Frontal cortex (tissue), 3 donors: ENCODE measurements at regions not wholly inside any gene's neighbourhood (a gene's known extent, or its start where the extent isn't known, plus 50 kb on each side); places are given as distances from the start of the nearest gene placed in this dataset.

ENCODE experiments used
- DNase-seq, 2 donors: peaks; one replicate each; pipeline ENCODE4 v3.0.0; 2012; ENCODE audit warnings: low spot score in 2 of 2
- FAIRE-seq: peaks from 2 replicates; lab custom pipeline; 2012; peaks lifted over from hg19 to GRCh38; lab: Jason Lieb, UNC
- donor health status: control.
- donor health status: control.
- donor health status: control.

- DNase-seq (no peak), FAIRE-seq (no peak)
These were observed 327.9 kb upstream of the PRKCQ start for GRCh38 chr10:6907877-6908530.

GRCh38 chr10:6894405-6894804 is 314.3 kb upstream of the PRKCQ start:
- FAIRE-seq (no peak), DNase-seq (no peak)

DNA sequence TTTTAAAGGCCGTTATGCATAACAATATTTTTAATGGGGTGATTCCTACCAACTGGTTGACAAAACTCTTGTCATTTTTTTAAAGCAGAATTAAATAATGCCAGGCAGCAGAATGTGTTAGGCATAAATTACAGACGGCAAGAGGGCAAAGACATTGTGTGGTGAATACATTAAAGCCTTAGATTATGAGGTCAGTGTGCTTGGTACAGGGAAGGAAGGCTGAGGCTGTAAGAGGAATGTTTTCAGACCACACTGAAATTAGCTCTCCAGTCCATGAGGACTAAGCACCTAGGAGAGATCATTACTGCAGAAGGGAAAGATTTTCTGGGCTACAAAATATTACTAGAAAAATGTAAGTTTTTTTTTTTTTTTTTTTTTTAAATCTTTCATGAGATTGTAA is 312.8 kb upstream of the PRKCQ start:
- DNase-seq (no peak), FAIRE-seq (no peak)

GRCh38 chr10:6891924-6892323 is 311.8 kb upstream of the PRKCQ start:
- FAIRE-seq (no peak), DNase-seq (no peak)

GRCh38 chr10:6889718-6890117 is 309.6 kb upstream of the PRKCQ start:
- FAIRE-seq (no peak), DNase-seq (no peak)

- FAIRE-seq (no peak), DNase-seq (no peak)
These were observed 308.4 kb upstream of the PRKCQ start for GRCh38 chr10:6888434-6888833.

DNA sequence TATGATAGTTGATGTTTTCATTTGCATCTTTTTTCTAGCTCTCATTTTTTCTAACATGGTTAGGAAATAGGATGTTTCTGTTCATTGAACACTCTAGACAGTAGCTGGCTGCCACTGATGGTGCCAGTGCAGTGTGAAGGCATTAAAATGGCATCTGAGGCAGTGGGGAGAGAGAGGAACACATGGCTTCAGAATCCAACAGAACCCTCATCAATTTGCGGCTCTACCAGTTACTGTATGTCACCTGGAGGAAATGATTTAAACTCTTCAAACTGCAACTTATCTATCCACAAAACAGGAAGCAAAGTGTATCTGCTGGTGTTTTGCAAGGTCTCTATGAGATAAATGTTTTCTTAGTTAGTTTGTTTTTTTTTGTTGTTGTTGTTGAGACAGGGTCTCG is 305.2 kb upstream of the PRKCQ start:
- FAIRE-seq (no peak), DNase-seq (no peak)

DNA sequence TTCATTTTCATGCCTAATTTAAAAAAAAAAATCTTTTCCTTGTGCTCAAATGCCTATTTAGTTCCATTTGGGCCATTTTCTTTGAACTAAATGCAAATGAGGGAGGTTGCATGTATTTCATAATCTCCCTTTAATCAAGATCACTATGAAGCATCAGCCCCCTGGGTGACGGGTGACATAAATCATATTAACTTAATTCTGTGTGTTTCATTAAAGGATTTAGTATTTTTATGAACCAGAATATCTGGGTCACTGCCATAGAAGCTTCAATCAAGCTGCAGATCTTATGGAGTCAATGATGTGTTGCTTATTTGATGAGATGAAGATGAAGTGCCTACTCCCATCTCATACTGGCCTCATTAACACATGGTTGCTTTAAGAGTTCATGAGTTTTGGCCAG is 301.9 kb upstream of the PRKCQ start:
- FAIRE-seq = no peak
- DNase-seq = no peak

DNA sequence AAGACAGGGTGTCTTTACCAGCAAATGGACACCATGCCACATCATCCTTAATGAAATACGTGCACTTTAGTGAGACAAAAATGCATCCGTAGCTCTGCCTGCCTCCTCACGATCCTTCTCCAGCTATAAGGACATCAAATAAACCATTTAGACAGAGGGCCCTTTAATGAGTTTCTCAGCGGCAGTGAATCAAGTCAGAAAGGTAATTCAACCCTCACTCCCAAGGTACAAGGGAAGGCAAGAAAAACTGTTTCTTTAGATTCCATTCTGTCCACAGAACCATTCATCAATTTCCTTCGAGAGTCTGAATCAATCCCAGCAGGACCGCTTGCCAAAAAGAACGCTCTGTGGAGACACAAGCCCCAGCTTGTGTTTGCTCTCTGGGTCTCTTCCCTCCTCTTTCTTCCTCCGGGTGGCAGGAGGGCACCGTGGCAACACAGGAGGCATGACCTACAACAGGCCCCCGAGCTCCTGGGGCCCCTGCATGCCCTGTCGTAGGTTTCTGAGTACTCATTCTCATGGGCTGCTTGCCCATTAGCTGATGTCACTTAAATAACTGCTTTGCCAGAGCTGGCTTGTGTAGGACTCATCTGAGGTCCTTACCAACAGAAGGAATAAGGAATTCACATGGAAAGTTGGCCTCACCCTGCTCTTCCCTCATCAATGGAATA is 297.8 kb upstream of the PRKCQ start:
- DNase-seq (peak in 1 of 2 donors; percentile 22), FAIRE-seq (no peak)

DNA sequence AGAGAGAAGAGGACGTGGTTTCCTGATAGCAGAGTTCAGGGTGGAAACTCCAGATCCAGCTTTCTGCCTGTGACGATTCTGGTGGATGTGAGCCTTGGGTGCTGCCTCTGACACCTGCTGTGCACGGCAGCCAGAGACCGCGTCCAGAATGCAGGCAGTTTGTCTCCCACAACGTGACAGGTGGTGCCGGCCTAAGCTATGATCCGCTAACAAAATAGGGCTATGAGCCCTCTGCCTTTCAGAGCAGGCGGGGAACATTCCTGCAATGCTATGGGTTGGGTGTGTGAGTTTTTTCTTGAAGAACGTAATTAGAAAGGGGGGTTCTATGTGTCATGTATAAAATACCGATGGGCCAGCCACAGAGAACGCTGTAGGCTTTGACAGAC is 297.3 kb upstream of the PRKCQ start:
- DNase-seq (no peak), FAIRE-seq (no peak)

DNA sequence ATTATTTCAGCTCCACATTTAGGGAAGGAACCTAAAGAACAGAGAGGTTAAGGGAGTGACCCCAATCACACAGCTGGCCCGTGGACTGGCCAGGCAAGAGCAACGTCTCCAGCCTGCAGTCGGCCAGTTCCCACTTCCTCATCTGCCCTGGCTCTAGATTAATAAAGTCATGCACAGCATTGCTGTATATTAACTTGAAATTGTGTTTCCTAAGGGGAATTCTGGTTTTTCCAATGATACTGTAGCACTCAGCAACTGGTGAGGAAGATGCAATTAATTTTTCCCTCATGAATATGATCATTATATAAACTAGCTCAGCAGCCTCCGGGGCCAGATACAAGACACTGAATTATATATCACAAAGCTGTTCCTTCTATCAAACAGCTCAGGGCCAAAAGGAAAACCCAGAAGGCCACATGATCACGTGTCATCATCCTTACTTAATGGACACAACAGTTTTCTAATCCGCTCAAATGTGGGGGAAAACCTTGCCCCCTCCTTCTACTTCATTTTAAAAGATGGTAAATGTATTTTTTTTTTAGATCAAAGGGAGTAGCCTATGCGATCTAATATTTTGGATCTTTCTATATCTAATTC is 295.3 kb upstream of the PRKCQ start:
- DNase-seq (no peak), FAIRE-seq (no peak)

- FAIRE-seq (no peak), DNase-seq (no peak)
These were observed 291.1 kb upstream of the PRKCQ start for GRCh38 chr10:6871128-6871527.

- no peak for FAIRE-seq
- DNase-seq = no peak
These were observed 288.1 kb upstream of the PRKCQ start for GRCh38 chr10:6868036-6868725.

GRCh38 chr10:6866757-6867156 is 286.7 kb upstream of the PRKCQ start:
- no peak for DNase-seq
- no peak for FAIRE-seq

- FAIRE-seq = no peak
- DNase-seq = no peak
These were observed 284.1 kb upstream of the PRKCQ start for GRCh38 chr10:6864142-6864541.

DNA sequence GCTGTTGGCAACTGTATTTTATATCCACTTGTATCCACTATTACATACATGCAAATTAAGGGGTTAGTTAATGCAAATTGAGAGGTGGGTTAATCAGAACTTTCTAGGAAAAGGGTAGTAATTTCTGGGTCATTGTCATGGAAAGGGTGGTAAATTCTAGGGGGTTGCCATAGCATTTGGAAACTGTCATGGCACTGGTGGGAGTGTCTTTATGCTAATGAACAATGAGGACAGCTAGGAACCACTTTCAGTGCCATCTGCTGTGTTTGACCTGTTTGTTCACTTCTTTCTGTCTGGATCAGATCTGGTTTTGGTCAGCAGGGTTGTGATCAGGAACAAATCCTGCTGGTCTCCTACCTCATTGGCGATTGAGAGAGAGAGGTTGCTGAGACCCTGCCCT is 283.3 kb upstream of the PRKCQ start:
- FAIRE-seq (no peak), DNase-seq (no peak)

- no peak for DNase-seq
- FAIRE-seq = no peak
These were observed 270.4 kb upstream of the PRKCQ start for GRCh38 chr10:6850452-6850851.

- no peak for FAIRE-seq
- no peak for DNase-seq
These were observed 267.5 kb upstream of the PRKCQ start for GRCh38 chr10:6847561-6847960.

- FAIRE-seq (no peak), DNase-seq (no peak)
These were observed 264.0 kb upstream of the PRKCQ start for GRCh38 chr10:6843894-6844650.

DNA sequence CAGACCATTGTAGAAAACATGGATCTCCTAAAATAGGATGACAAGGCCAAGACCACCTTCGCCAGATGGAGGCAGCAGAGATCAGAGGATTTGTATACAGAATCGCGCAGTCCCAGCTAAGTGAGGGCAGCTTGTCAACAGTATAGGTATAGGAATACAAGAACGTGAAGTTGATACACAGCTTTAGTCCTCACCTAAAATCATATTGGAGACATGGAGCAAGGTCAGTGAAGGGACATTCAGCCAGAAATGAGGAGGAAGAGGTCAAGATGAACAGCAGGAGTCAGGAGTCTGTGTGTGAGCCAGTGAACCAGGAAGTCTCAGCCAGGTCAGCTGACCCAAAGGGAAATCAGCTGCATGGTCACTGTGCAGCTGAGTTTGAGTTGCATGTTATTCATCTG is 263.4 kb upstream of the PRKCQ start:
- no peak for FAIRE-seq
- peak in 1 of 2 donors; percentile 9 for DNase-seq
